ENCODE measurements at regions not wholly inside any gene's neighbourhood (a gene's known extent, or its start where the extent isn't known, plus 50 kb on each side); places are given as distances from the start of the nearest gene placed in this dataset.

- no TSS peak for BruUV-seq (replicated peaks)
- Mint-ChIP-seq H3K36me3 (ENCODE audit: insufficient read depth, unreplicated experiment) (no peaks in the 10 kb centered on the region), H3K4me1 (ENCODE audit: low read depth, unreplicated experiment) (peaks cover 26% of the 10 kb centered on the region), H3K27me3 (ENCODE audit: unreplicated experiment) (no peaks in the 10 kb centered on the region), H3K9me3 (ENCODE audit: low read depth, unreplicated experiment) (peaks cover 4% of the 10 kb centered on the region), H3K27ac (ENCODE audit: unreplicated experiment) (no peak overlapping the region), H3K4me3 (ENCODE audit: low read depth, unreplicated experiment) (no peak overlapping the region)
- no peak for TF ChIP-seq CTCF (IDR thresholded peaks at IDR 0.05; ENCODE audit: unreplicated experiment)
- DNase-seq = no peak
- CTCF ChIA-PET = no interaction called here
- intact Hi-C loops (cut with micrococcal nuclease; ENCODE audit: unreplicated experiment) = no loop called here
Observed at GRCh38 chr10:93152136-93152535, 78.4 kb downstream of the CYP26A1 start.

GRCh38 chr10:93154531-93154930, 80.8 kb downstream of the CYP26A1 start:
- H3K27me3 Mint-ChIP-seq (ENCODE audit: unreplicated experiment) = no peaks in the 10 kb centered on the region
- CTCF ChIA-PET = no interaction called here

GRCh38 chr10:93160140-93160539, 86.4 kb downstream of the CYP26A1 start:
- no peaks in the 10 kb centered on the region for H3K36me3 Mint-ChIP-seq (ENCODE audit: insufficient read depth, unreplicated experiment)
- intact Hi-C loops (cut with micrococcal nuclease; ENCODE audit: unreplicated experiment) = no loop called here
- H3K27me3 Mint-ChIP-seq (ENCODE audit: unreplicated experiment) = no peaks in the 10 kb centered on the region
- DNase-seq = no peak
- CTCF ChIA-PET = no interaction called here
- H3K4me3 Mint-ChIP-seq (ENCODE audit: low read depth, unreplicated experiment) = no peak overlapping the region
- peaks cover 6% of the 10 kb centered on the region for H3K9me3 Mint-ChIP-seq (ENCODE audit: low read depth, unreplicated experiment)
- no peak overlapping the region for H3K27ac Mint-ChIP-seq (ENCODE audit: unreplicated experiment)
- H3K4me1 Mint-ChIP-seq (ENCODE audit: low read depth, unreplicated experiment) = no peaks in the 10 kb centered on the region
- no TSS peak for BruUV-seq (replicated peaks)
- no peak for TF ChIP-seq CTCF (IDR thresholded peaks at IDR 0.05; ENCODE audit: unreplicated experiment)

More at GRCh38 chr10:93154531-93154930, 80.8 kb downstream of the CYP26A1 start:
- Mint-ChIP-seq H3K36me3 (ENCODE audit: insufficient read depth, unreplicated experiment) (no peaks in the 10 kb centered on the region), H3K9me3 (ENCODE audit: low read depth, unreplicated experiment) (peaks cover 4% of the 10 kb centered on the region), H3K27ac (ENCODE audit: unreplicated experiment) (no peak overlapping the region), H3K4me1 (ENCODE audit: low read depth, unreplicated experiment) (peaks cover 19% of the 10 kb centered on the region), H3K4me3 (ENCODE audit: low read depth, unreplicated experiment) (no peak overlapping the region)
- no peak for TF ChIP-seq CTCF (IDR thresholded peaks at IDR 0.05; ENCODE audit: unreplicated experiment)
- intact Hi-C loops (cut with micrococcal nuclease; ENCODE audit: unreplicated experiment) = no loop called here
- DNase-seq = no peak
- BruUV-seq (replicated peaks) = no TSS peak

- no TSS peak for BruUV-seq (replicated peaks)
- H3K9me3 Mint-ChIP-seq (ENCODE audit: low read depth, unreplicated experiment) = peaks cover 3% of the 10 kb centered on the region
- no peak overlapping the region for H3K27ac Mint-ChIP-seq (ENCODE audit: unreplicated experiment)
- H3K4me3 Mint-ChIP-seq (ENCODE audit: low read depth, unreplicated experiment) = no peak overlapping the region
- no peaks in the 10 kb centered on the region for H3K4me1 Mint-ChIP-seq (ENCODE audit: low read depth, unreplicated experiment)
- intact Hi-C loops (cut with micrococcal nuclease; ENCODE audit: unreplicated experiment) = no loop called here
- CTCF ChIA-PET = no interaction called here
- no peak for TF ChIP-seq CTCF (IDR thresholded peaks at IDR 0.05; ENCODE audit: unreplicated experiment)
- DNase-seq = no peak
- H3K36me3 Mint-ChIP-seq (ENCODE audit: insufficient read depth, unreplicated experiment) = no peaks in the 10 kb centered on the region
- no peaks in the 10 kb centered on the region for H3K27me3 Mint-ChIP-seq (ENCODE audit: unreplicated experiment)
Observed at GRCh38 chr10:93160829-93161228, 87.1 kb downstream of the CYP26A1 start.
